Keratinocyte (primary cell): ENCODE measurements at regions not wholly inside any gene's neighbourhood (a gene's known extent, or its start where the extent isn't known, plus 50 kb on each side); places are given as distances from the start of the nearest gene placed in this dataset.

Experiments used
- CTCF ChIP-seq, 3 experiments: IDR thresholded peaks in 1 of 3; conservative IDR thresholded peaks in 1 of 3; optimal IDR thresholded peaks in 1 of 3; 2 replicates in 2 of 3; 3 replicates in 1 of 3; pipeline versions ENCODE3 to v1.5.1; 2011; ENCODE audit warnings: low read length in 3 of 3, mild to moderate bottlenecking in 3 of 3, moderate library complexity in 2 of 3, control low read depth in 1 of 3, inconsistent platforms in 1 of 3; ENCODE audit not compliant: insufficient read depth in 2 of 3; ENCODE audit errors: extremely low read depth in 1 of 3
- EZH2 ChIP-seq: IDR thresholded peaks from one replicate; pipeline ENCODE4 v1.6.1; 2012; ENCODE audit warnings: inconsistent platforms, mild to moderate bottlenecking, low read length, moderate library complexity

DNA sequence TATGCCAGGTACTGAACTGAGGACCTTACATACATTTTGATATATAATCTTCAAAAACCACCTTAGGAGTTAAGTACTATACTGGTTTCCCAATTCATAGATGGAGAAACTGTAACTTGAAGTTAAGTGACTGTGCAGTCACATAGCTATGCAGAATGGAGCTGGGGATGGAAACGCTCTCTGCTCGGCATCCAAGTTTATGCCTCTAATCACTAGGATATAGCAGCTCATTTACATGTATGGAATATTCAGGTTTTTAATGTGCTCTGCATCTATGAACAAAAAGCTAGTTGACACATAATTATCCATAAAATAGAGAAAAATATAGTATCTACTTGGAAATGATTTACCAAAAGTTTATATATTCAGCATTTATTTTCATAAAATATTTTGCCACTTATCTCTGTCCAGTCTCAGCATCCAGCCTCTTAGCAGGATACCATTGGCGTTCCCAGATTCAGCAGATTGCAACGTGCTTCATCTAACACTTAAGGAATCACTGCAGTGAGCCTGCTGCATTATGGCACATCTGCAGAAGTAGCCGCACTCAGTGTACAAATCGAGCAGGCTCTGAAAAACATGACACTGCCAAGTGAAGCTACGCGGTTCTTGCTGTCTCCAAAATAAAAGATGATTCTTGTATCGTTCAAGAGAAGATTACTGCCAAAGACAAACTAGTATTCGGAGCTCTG is 70.4 kb downstream of the MRPL57 start:
- TF ChIP-seq CTCF (optimal IDR thresholded peaks at IDR 0.05 in 1 of 3, IDR thresholded peaks at IDR 0.05 in 1 of 3, conservative IDR thresholded peaks at IDR 0.05 in 1 of 3; ENCODE audit: extremely low read depth in 1 of 3, insufficient read depth in 2 of 3, low read length in 3 of 3) (no peak), EZH2 (no peak)
